H1 (cell line): ENCODE measurements at regions not wholly inside any gene's neighbourhood (a gene's known extent, or its start where the extent isn't known, plus 50 kb on each side); places are given as distances from the start of the nearest gene placed in this dataset.

Experiments used
- CEBPB ChIP-seq: IDR thresholded peaks from 2 replicates; pipeline ENCODE4 v1.6.1; 2012; ENCODE audit warnings: low read depth, low read length
- CHD2 ChIP-seq: IDR thresholded peaks from 2 replicates; pipeline ENCODE4 v1.6.1; 2012; ENCODE audit warnings: low read length, improper control_type of control experiment
- CTCF ChIP-seq, 3 experiments: IDR thresholded peaks; 1 replicate in 2 of 3; 2 replicates in 1 of 3; pipeline versions ENCODE4 v1.5.1 to v1.6.1; 2011; ENCODE audit warnings: low read length in 3 of 3, mild to moderate bottlenecking in 3 of 3, inconsistent platforms in 2 of 3, low read depth in 1 of 3, moderate library complexity in 1 of 3; ENCODE audit not compliant: insufficient read depth in 1 of 3; ENCODE audit errors: control extremely low read depth in 1 of 3
- EGR1 ChIP-seq: IDR thresholded peaks from 2 replicates; pipeline ENCODE4 v1.6.1; 2011; ENCODE audit warnings: low read depth, low read length, borderline replicate concordance
- EP300 ChIP-seq, 2 experiments: IDR thresholded peaks; 1 replicate in 1 of 2; 2 replicates in 1 of 2; pipeline ENCODE4 v1.6.1; 2011 to 2012; ENCODE audit warnings: low read depth in 2 of 2, low read length in 2 of 2, mild to moderate bottlenecking in 2 of 2, borderline replicate concordance in 1 of 2, inconsistent platforms in 1 of 2, moderate library complexity in 1 of 2
- EZH2 ChIP-seq: fragments of 200-600 bp; sonication (generic); IDR thresholded peaks from 2 replicates; pipeline ENCODE4 v1.7.1; 2012; ENCODE audit warnings: low read depth, mild to moderate bottlenecking, moderate library complexity, low read length, inconsistent platforms; ENCODE audit not compliant: severe bottlenecking
- JUN ChIP-seq: IDR thresholded peaks from 2 replicates; pipeline ENCODE4 v1.6.1; 2011; ENCODE audit warnings: low read depth, mild to moderate bottlenecking, improper control_type of control experiment, low read length
- POLR2A ChIP-seq, 2 experiments: IDR thresholded peaks; 1 replicate in 1 of 2; 2 replicates in 1 of 2; pipeline ENCODE4 v1.6.1; 2011; ENCODE audit warnings: low read depth in 2 of 2, low read length in 2 of 2, mild to moderate bottlenecking in 2 of 2; ENCODE audit errors: control extremely low read depth in 1 of 2
- POU5F1 ChIP-seq: IDR thresholded peaks from 2 replicates; pipeline ENCODE4 v1.6.1; 2011; ENCODE audit warnings: low read depth, mild to moderate bottlenecking, low read length, moderate library complexity
- TCF12 ChIP-seq: IDR thresholded peaks from 2 replicates; pipeline ENCODE4 v1.6.1; 2011; ENCODE audit warnings: low read depth, mild to moderate bottlenecking, low read length

GRCh38 chr5:39892708-39893107, 467.9 kb upstream of the DAB2 start:
- TF ChIP-seq CTCF (IDR thresholded peaks at IDR 0.05; ENCODE audit: control extremely low read depth in 1 of 3, insufficient read depth in 1 of 3, low read depth in 1 of 3, low read length in 3 of 3) (no peak), POLR2A (IDR thresholded peaks at IDR 0.05; ENCODE audit: control extremely low read depth in 1 of 2, low read depth in 2 of 2, low read length in 2 of 2) (no peak), EP300 (IDR thresholded peaks at IDR 0.05; ENCODE audit: borderline replicate concordance in 1 of 2, low read depth in 2 of 2, low read length in 2 of 2) (no peak), TCF12 (no peak), CEBPB (no peak), JUN (no peak), CHD2 (no peak), POU5F1 (no peak), EZH2 (no peak), EGR1 (no peak)
